B cell (primary cell): ENCODE measurements at regions not wholly inside any gene's neighbourhood (a gene's known extent, or its start where the extent isn't known, plus 50 kb on each side); places are given as distances from the start of the nearest gene placed in this dataset.
"Not testable (repeated sequence)": the region's sequence is repeated elsewhere in the genome, so short reads cannot be mapped to it uniquely, and the experiment has no call there.

Experiments
- ATAC-seq: fragments of 200-7000 bp; cut with Tn5 transposase; one replicate; pipeline ENCODE4 v1.10.0; 2021; ENCODE audit warnings: low read depth, mild to moderate bottlenecking, moderate number of reproducible peaks, moderate library complexity
- CTCF ChIA-PET: fragments of 350-600 bp; sonication (Branson Sonifier 250); formaldehyde crosslinking; loops from one replicate; lab custom pipeline; 2021; ENCODE audit warnings: antibody characterized with exemption, inconsistent platforms; lab: Charles Lee
- POLR2A ChIA-PET: fragments of 350-600 bp; sonication (Branson Sonifier 250); formaldehyde crosslinking; loops from one replicate; lab custom pipeline; 2021; ENCODE audit warnings: antibody characterized with exemption; lab: Charles Lee
- DNase-seq: peaks from one replicate; pipeline ENCODE4 v3.0.0; 2013
- H2AFZ ChIP-seq: 2 replicates; pipeline ENCODE4 v1.6.1; 2012; ENCODE audit warnings: mild to moderate bottlenecking, low read depth, low read length; ENCODE audit not compliant: insufficient read depth, poor library complexity, severe bottlenecking
- H3K27ac ChIP-seq, 2 donors: 1 replicate in 1 of 2; 2 replicates in 1 of 2; pipeline ENCODE4 v1.5.1; 2012 to 2013; ENCODE audit warnings: low read length in 2 of 2, mild to moderate bottlenecking in 2 of 2, moderate library complexity in 1 of 2
- H3K27me3 ChIP-seq, 4 experiments: fragments of 200-600 bp in 1 of 4; sonication (generic) in 1 of 4; replicated peaks in 1 of 4; 1 replicate in 2 of 4; 2 replicates in 2 of 4; pipeline versions ENCODE4 v1.6.1 to v1.7.0; 2013 to 2016; ENCODE audit warnings: low read length in 3 of 4, mild to moderate bottlenecking in 2 of 4, mixed read lengths in 1 of 4, moderate library complexity in 1 of 4; ENCODE audit not compliant: insufficient read depth in 4 of 4, control insufficient read depth in 3 of 4; ENCODE audit errors: control extremely low read depth in 1 of 4
- H3K36me3 ChIP-seq, 2 experiments: replicated peaks in 1 of 2; 1 replicate in 1 of 2; 2 replicates in 1 of 2; pipeline versions ENCODE4 v1.6.1 to v1.7.1; 2013; ENCODE audit warnings: low read length in 1 of 2; ENCODE audit not compliant: insufficient read depth in 2 of 2, control insufficient read depth in 1 of 2; ENCODE audit errors: control extremely low read depth in 1 of 2, extremely low read depth in 1 of 2
- H3K4me1 ChIP-seq, 2 donors: fragments of 200-600 bp in 1 of 2; sonication (generic) in 1 of 2; 1 replicate in 1 of 2; 2 replicates in 1 of 2; pipeline versions ENCODE4 v1.5.1 to v1.6.1; 2013 to 2017; ENCODE audit warnings: low read length in 2 of 2; ENCODE audit not compliant: control insufficient read depth in 2 of 2, insufficient read depth in 2 of 2
- H3K4me2 ChIP-seq: replicated peaks from 2 replicates; pipeline ENCODE3; 2012; ENCODE audit warnings: mild to moderate bottlenecking, low read depth, low read length; ENCODE audit not compliant: poor library complexity, severe bottlenecking
- H3K4me3 ChIP-seq, 5 experiments: fragments of 200-600 bp in 1 of 5; sonication (generic) in 1 of 5; 1 replicate in 3 of 5; 2 replicates in 2 of 5; pipeline versions ENCODE4 v1.5.1 to v1.7.0; 2011 to 2016; ENCODE audit warnings: low read length in 4 of 5, mild to moderate bottlenecking in 4 of 5, low read depth in 2 of 5, control low read depth in 1 of 5, moderate library complexity in 1 of 5; ENCODE audit not compliant: insufficient read depth in 1 of 5; ENCODE audit errors: control extremely low read depth in 1 of 5, extremely low read depth in 1 of 5
- H3K79me2 ChIP-seq: fragments of 200-600 bp; sonication (generic); one replicate; pipeline ENCODE4 v1.6.0; 2016; ENCODE audit warnings: low read length; ENCODE audit not compliant: control insufficient read depth, insufficient read depth
- H3K9ac ChIP-seq: fragments of 200-600 bp; sonication (generic); 2 replicates; pipeline ENCODE4 v1.6.1; 2017; ENCODE audit warnings: mild to moderate bottlenecking, low read length, moderate library complexity
- H3K9me3 ChIP-seq, 3 donors: one replicate each; pipeline versions ENCODE4 v1.6.1 to v1.7.1; 2013; ENCODE audit warnings: low read length in 2 of 3; ENCODE audit not compliant: control insufficient read depth in 2 of 3, insufficient read depth in 1 of 3; ENCODE audit errors: control extremely low read depth in 1 of 3
- H4K20me1 ChIP-seq: 2 replicates; pipeline ENCODE4 v1.6.0; 2012; ENCODE audit warnings: mild to moderate bottlenecking, low read length; ENCODE audit not compliant: insufficient read depth, control insufficient read depth, poor library complexity, severe bottlenecking
- H3K27ac Mint-ChIP-seq: one replicate; pipeline ENCODE4 v1.8.0; 2021; ENCODE audit warnings: mixed read lengths
- H3K27me3 Mint-ChIP-seq: one replicate; pipeline ENCODE4 v1.8.0; 2021; ENCODE audit warnings: mixed read lengths
- H3K4me1 Mint-ChIP-seq: one replicate; pipeline ENCODE4 v1.8.0; 2021; ENCODE audit warnings: mixed read lengths
- H3K4me3 Mint-ChIP-seq: one replicate; pipeline ENCODE4 v1.8.0; 2021; ENCODE audit warnings: mixed read lengths
- H3K9me3 Mint-ChIP-seq: one replicate; pipeline ENCODE4 v1.8.0; 2022; ENCODE audit warnings: mixed read lengths; ENCODE audit not compliant: insufficient read depth
- EZH2 ChIP-seq: IDR thresholded peaks from 2 replicates; pipeline ENCODE4 v1.6.1; 2012; ENCODE audit warnings: borderline replicate concordance, low read depth, mild to moderate bottlenecking, moderate library complexity, low read length; ENCODE audit not compliant: insufficient read depth, poor library complexity, severe bottlenecking
- WGBS: methylation state at CpG from one replicate; pipeline ENCODE4 v1.1.5; 2013; ENCODE audit warnings: missing lambda C conversion rate; ENCODE audit not compliant: insufficient coverage; 5-methylcytosine and 5-hydroxymethylcytosine counted together
- intact Hi-C: fragments of 100-400 bp; cut with micrococcal nuclease; formaldehyde crosslinking; loops from one replicate; pipeline ENCODE4 v1.10.0; 2022
- TF ChIP-seq, protein P1 (sequence below): fragments of 200-600 bp; IDR thresholded peaks from one replicate; pipeline ENCODE4 v1.8.0; 2022; ENCODE audit warnings: antibody characterized with exemption, mild to moderate bottlenecking

DNA sequence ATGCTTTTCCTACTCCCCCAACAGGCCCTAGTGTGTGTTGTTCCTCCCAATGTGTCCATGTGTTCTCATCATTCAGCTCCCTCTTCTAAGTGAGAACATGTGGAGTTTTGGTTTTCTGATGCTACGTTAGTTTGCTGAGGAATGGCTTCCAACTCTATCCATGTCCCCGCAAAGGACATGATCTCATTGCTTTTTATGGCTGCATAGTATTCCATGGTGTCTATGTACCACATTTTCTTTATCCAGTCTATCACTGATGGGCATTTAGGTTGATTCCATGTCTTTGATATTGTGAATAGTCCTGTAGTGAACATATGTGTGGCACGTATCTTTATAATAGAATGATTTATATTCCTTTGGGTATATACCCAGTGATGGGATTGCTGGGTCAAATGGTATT, 72.5 kb upstream of the CCNY start:
- POLR2A ChIA-PET, H3K27ac ChIP-seq, H3K27me3 Mint-ChIP-seq, H4K20me1 ChIP-seq, H3K36me3 ChIP-seq, ATAC-seq, H3K27ac Mint-ChIP-seq, H3K4me3 ChIP-seq, CTCF ChIA-PET, intact Hi-C loops, H3K27me3 ChIP-seq, H3K9me3 Mint-ChIP-seq, H3K4me2 ChIP-seq, DNase-seq, H3K4me3 Mint-ChIP-seq, H3K9ac ChIP-seq, H3K4me1 Mint-ChIP-seq, H2AFZ ChIP-seq, H3K4me1 ChIP-seq, H3K79me2 ChIP-seq, H3K9me3 ChIP-seq: not testable (repeated sequence)
- WGBS = no CpG with 5 or more reads among the region's 3 CpGs

DNA sequence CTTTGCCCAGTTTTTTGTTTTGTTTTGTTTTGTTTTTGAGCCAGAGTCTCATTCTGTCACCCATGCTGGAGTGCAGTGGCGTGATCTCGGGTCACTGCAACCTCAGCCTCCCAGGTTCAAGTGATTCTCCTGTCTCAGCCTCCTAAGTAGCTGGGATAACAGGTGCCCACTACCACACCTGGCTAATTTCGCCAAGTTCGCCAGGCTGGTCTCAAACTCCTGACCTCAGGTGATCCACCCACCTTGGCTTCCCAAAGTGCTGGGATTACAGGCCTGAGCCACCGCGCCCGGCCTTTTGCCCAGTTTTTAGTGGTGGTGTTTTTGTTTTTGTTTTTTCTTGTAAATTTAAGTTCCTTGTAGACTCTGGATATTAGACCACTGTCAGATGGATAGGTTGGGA, 71.7 kb upstream of the CCNY start:
- H3K27ac Mint-ChIP-seq, H3K4me1 ChIP-seq, H3K9me3 Mint-ChIP-seq, H3K4me3 Mint-ChIP-seq, H4K20me1 ChIP-seq, H3K36me3 ChIP-seq, H3K9ac ChIP-seq, H3K27ac ChIP-seq, H2AFZ ChIP-seq, POLR2A ChIA-PET, H3K27me3 ChIP-seq, CTCF ChIA-PET, ATAC-seq, H3K9me3 ChIP-seq, H3K4me3 ChIP-seq, H3K27me3 Mint-ChIP-seq, H3K4me1 Mint-ChIP-seq, H3K79me2 ChIP-seq, DNase-seq, H3K4me2 ChIP-seq, intact Hi-C loops: not testable (repeated sequence)
- WGBS = 100% methylated on average over 4 of the region's 7 CpGs

DNA sequence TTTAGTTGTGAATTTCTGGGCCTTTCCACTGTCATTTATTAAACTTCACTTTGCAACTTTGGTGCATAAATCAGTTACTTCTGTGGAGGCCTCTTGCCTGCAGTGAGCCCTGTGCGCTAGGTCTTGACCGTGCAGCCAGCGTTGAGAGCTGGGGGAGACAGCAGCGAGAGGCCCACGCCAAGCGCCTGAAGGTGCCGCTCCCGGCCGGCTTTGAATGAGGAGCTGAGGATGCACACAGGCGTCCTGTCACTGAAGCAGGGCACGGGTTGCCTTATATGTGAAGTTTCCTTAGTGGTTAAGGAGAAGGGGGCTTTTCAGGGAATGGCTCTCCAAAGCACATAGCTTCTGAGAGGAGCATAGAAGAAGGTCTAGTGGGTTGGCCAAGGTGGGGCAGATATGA, 70.9 kb upstream of the CCNY start:
- ChIA-PET CTCF (no interaction called here), POLR2A (no interaction called here)
- ATAC-seq = no peak
- intact Hi-C loops = no loop called here
- WGBS = 96% methylated on average over 10 of the region's 11 CpGs
- no peaks in the 10 kb centered on the region for H3K79me2 ChIP-seq
- H3K4me3 ChIP-seq = no peak overlapping the region
- no peak overlapping the region for H3K9ac ChIP-seq
- no peaks in the 10 kb centered on the region for H4K20me1 ChIP-seq
- H3K9me3 ChIP-seq = peaks cover 0 to 5% (median 0%) of the 10 kb centered on the region in 3 donors
- DNase-seq = no peak
- Mint-ChIP-seq H3K9me3 (no peaks in the 10 kb centered on the region), H3K27ac (no peak overlapping the region), H3K4me1 (peaks cover 7% of the 10 kb centered on the region), H3K27me3 (peaks cover 2% of the 10 kb centered on the region), H3K4me3 (no peak overlapping the region)
- no peak overlapping the region for H3K4me2 ChIP-seq
- no peak overlapping the region for H2AFZ ChIP-seq
- TF ChIP-seq, protein P1, sequence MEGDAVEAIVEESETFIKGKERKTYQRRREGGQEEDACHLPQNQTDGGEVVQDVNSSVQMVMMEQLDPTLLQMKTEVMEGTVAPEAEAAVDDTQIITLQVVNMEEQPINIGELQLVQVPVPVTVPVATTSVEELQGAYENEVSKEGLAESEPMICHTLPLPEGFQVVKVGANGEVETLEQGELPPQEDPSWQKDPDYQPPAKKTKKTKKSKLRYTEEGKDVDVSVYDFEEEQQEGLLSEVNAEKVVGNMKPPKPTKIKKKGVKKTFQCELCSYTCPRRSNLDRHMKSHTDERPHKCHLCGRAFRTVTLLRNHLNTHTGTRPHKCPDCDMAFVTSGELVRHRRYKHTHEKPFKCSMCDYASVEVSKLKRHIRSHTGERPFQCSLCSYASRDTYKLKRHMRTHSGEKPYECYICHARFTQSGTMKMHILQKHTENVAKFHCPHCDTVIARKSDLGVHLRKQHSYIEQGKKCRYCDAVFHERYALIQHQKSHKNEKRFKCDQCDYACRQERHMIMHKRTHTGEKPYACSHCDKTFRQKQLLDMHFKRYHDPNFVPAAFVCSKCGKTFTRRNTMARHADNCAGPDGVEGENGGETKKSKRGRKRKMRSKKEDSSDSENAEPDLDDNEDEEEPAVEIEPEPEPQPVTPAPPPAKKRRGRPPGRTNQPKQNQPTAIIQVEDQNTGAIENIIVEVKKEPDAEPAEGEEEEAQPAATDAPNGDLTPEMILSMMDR = no peak
- TF ChIP-seq EZH2 = no peak
- H3K27me3 ChIP-seq = no peaks in the 10 kb centered on the region
- H3K27ac ChIP-seq = no peak overlapping the region
- H3K4me1 ChIP-seq = peaks cover 0 to 3% of the 10 kb centered on the region in 2 donors
- H3K36me3 ChIP-seq = no peaks in the 10 kb centered on the region
